ENCODE measurements at regions not wholly inside any gene's neighbourhood (a gene's known extent, or its start where the extent isn't known, plus 50 kb on each side); places are given as distances from the start of the nearest gene placed in this dataset.
"Not testable (repeated sequence)": the region's sequence is repeated elsewhere in the genome, so short reads cannot be mapped to it uniquely, and the experiment has no call there.

GRCh38 chr15:53218666-53219580, 428.8 kb upstream of the ONECUT1 start:
- DNase-seq (ENCODE audit: low read depth in 4 of 4, low spot score in 3 of 4) = no peak

- no peak for DNase-seq (ENCODE audit: low read depth in 4 of 4, low spot score in 3 of 4)
Measured at GRCh38 chr15:53216036-53216435, 425.9 kb upstream of the ONECUT1 start.

GRCh38 chr15:53213336-53213735, 423.2 kb upstream of the ONECUT1 start:
- DNase-seq (ENCODE audit: low read depth in 4 of 4, low spot score in 3 of 4) = no peak

GRCh38 chr15:53212785-53213184, 422.6 kb upstream of the ONECUT1 start:
- DNase-seq (ENCODE audit: low read depth in 4 of 4, low spot score in 3 of 4) = no peak

GRCh38 chr15:53210653-53211052, 420.5 kb upstream of the ONECUT1 start:
- DNase-seq (ENCODE audit: low read depth in 4 of 4, low spot score in 3 of 4) = no peak

GRCh38 chr15:53209396-53210042, 419.4 kb upstream of the ONECUT1 start:
- DNase-seq (ENCODE audit: low read depth in 4 of 4, low spot score in 3 of 4) = no peak

DNA sequence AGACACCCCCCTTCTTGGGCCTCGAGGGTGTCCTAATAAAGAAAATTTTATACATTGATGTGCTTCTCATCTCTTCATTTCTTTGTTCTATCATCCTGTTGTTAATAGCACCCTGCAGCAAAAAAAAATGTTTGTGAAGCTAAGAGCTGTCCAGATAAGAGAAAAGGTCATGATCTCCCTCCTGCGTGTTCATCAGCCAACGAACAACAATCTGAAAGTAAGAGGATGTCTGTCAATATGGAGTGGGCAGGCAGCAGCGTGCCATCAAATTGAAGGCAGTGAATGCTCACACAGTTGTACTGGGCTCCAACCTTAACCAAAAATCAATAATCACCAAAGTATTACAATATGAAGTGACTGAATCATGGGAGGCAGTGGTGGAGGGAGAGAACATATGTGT, 418.6 kb upstream of the ONECUT1 start:
- DNase-seq (ENCODE audit: low read depth in 4 of 4, low spot score in 3 of 4) = no peak

- no peak for DNase-seq (ENCODE audit: low read depth in 4 of 4, low spot score in 3 of 4)
Measured at GRCh38 chr15:53203454-53203853, 413.3 kb upstream of the ONECUT1 start.

DNA sequence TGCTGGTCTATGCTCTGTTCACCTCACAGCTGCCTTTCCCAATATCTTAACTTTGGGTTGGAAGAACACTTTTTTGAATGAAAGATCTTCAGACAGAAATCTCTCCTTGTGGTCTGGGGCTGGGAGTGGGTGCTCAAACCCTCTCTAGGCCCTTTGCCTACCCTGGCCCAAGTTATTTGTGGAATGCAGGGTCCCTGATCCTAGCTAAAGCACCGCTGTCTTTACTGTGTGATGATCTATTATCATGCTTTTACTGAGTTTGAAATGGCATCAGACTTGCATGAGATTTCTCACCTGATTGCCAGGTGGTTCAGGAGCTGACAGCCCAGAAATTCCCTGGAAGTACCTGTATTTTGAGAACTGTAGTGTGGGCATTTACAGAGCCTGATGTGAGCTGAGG, 412.7 kb upstream of the ONECUT1 start:
- no peak for DNase-seq (ENCODE audit: low read depth in 4 of 4, low spot score in 3 of 4)

DNA sequence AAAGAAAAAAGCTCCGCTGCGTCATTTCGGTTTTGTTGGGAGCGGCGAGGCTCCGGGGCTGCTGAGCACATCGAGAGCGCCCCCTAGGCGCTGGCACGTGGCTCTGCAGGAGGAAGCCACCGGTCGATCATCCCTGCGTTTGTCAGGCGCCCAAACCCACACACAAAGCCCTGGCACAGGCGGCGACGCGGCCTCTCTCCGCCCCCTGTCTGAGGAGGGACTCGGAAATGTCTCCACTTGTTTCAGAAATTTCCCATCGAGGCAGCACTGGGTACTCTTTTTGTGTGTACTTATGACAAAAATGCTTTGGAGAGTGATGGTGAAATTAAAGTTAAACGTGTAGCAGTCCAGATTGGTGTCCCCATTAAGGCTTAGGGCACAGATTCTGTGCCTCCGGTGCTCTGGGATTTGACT, 407.3 kb upstream of the ONECUT1 start:
- peak in 3 of 4 donors; percentile 18 to 39 (median 20) for DNase-seq (ENCODE audit: low read depth in 4 of 4, low spot score in 3 of 4)

- no peak for DNase-seq (ENCODE audit: low read depth in 4 of 4, low spot score in 3 of 4)
Measured at GRCh38 chr15:53196788-53197187, 406.7 kb upstream of the ONECUT1 start.

DNA sequence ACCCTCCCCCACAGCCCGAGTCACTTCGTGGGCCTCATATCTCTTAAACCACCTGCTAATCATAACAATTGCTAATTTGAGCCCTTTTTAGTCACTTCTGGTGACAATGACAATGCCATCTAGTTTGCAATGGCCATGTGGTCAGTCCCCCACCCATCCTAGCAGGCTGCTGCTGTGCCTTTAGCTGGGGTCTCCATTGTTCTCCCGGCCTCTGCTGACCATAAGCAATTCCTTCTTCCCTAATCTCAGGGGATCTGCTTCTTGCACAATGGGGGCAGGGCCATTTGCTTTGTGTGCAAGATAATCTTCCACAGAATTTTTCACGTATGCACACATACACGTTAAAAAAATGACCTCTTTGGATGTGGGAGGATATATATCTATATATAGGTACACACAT, 406.1 kb upstream of the ONECUT1 start:
- no peak for DNase-seq (ENCODE audit: low read depth in 4 of 4, low spot score in 3 of 4)

GRCh38 chr15:53193149-53193548, 403.0 kb upstream of the ONECUT1 start:
- DNase-seq (ENCODE audit: low read depth in 4 of 4, low spot score in 3 of 4) = peak in 3 of 4 donors; percentile 12 to 30 (median 18)

GRCh38 chr15:53189860-53190259, 399.7 kb upstream of the ONECUT1 start:
- DNase-seq (ENCODE audit: low read depth in 4 of 4, low spot score in 3 of 4) = no peak

DNA sequence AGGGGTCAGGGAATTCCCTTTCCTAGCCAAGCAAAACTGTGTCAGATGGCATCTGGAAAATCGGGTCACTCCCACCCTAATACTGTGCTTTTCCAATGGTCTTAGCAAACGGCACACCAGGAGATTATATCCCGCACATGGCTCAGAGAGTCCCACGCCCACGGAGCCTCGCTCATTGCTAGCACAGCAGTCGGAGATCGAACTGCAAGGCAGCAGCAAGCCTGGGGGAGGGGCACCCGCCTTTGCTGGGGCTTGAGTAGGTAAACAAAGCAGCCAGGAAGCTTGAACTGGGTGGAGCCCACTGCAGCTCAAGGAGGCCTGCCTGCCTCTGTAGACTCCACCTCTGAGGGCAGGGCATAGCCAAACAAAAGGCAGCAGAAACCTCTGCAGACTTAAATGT, 393.3 kb upstream of the ONECUT1 start:
- DNase-seq (ENCODE audit: low read depth in 4 of 4, low spot score in 3 of 4) = not testable (repeated sequence)

- no peak for DNase-seq (ENCODE audit: low read depth in 4 of 4, low spot score in 3 of 4)
Measured at GRCh38 chr15:53171571-53171970, 381.4 kb upstream of the ONECUT1 start.

DNA sequence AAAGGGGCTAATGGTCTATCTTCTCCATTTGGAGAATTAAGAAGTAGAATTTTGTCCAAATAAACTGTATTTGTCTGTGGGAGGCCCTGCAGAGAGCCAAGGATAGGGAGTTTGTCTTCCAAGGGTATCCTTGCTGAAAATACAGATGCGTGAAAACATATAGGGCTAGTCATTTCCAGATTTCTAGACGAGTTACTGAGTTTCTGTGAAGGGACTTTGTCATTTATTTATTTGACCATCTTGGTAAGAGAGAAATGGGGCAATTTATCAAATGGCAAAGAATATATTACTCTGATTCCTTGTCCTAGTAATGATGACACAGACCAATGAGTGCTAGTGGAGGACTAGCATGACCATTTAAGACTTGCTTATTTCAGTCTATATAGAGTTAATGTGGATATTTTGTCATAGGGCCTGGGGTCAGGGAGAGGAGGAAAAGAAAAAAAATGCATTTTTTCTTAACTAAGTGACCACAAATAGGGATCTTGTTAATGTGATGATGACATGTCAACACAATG, 376.6 kb upstream of the ONECUT1 start:
- DNase-seq (ENCODE audit: low read depth in 4 of 4, low spot score in 3 of 4) = no peak

GRCh38 chr15:53165988-53166683, 376.0 kb upstream of the ONECUT1 start:
- no peak for DNase-seq (ENCODE audit: low read depth in 4 of 4, low spot score in 3 of 4)

GRCh38 chr15:53160092-53160704, 370.1 kb upstream of the ONECUT1 start:
- DNase-seq (ENCODE audit: low read depth in 4 of 4, low spot score in 3 of 4) = no peak

DNA sequence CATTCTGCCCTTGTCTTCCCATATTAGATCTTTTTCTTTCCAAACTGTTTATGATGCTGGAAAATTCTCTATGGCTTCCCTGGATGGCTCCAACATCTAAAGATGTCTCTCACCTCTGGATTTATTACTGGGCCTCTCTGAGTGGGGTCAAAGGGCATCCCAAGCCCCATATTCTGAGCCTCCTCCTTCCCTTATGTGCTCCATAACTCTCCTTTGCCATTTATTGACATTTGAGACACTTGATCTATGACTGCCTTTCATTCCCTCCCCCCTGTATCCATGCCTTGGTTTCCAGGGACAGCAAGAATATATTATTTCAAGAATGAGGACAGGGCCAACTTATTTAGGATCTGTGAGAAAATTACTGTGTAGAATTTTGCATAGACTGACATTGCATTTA, 369.3 kb upstream of the ONECUT1 start:
- no peak for DNase-seq (ENCODE audit: low read depth in 4 of 4, low spot score in 3 of 4)

GRCh38 chr15:53158995-53159394, 368.9 kb upstream of the ONECUT1 start:
- DNase-seq (ENCODE audit: low read depth in 4 of 4, low spot score in 3 of 4) = no peak

Data from left renal pelvis (tissue), 4 donors.